GM21526 (cell line): ENCODE measurements at regions not wholly inside any gene's neighbourhood (a gene's known extent, or its start where the extent isn't known, plus 50 kb on each side); places are given as distances from the start of the nearest gene placed in this dataset.
"Not testable (repeated sequence)": the region's sequence is repeated elsewhere in the genome, so short reads cannot be mapped to it uniquely, and the experiment has no call there.

ENCODE experiments used
- ATAC-seq: cut with Tn5 transposase; IDR thresholded peaks from one replicate; pipeline ENCODE4 v1.9.1; 2021; ENCODE audit warnings: moderate library complexity; ENCODE audit not compliant: unreplicated experiment, low FRiP score

DNA sequence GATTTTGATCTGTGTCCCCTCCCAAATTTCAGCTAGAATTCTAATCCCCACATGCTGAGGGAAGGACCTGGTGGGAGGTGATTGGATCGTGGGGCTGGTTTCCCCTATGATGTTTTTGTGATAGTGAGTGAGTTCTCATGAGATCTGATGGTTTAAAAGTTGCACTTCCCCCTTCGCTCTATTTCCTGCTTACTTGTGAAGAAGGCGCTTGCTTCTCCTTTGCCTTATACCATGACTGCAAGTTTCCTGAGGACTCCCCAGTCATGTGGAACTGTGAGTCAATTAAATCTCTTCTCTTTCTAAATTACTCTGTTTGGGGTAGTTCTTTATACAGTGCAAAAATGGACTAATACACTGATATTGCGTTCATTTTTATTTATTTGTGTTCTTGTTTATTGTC is 636.8 kb upstream of the LINC00305 start:
- ATAC-seq, result no peak

DNA sequence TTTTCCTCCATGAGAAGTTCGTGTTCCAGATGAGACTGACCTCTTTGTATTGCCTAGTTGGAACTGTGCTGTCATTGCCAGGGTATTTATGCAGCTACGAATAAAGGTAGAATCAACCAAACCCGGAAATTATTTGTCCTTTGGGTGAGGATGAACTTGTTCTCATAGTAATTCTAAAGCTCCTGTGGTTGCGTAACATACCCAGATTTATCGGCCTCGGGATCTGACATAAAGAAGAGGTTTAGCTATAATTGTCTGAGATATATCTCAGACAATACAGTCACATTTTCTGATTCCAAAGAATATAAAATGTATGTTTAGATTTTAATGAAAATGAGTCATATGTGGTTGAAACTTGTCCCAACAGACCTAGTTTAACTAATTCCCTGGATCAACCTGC is 628.7 kb upstream of the LINC00305 start:
- no peak for ATAC-seq

DNA sequence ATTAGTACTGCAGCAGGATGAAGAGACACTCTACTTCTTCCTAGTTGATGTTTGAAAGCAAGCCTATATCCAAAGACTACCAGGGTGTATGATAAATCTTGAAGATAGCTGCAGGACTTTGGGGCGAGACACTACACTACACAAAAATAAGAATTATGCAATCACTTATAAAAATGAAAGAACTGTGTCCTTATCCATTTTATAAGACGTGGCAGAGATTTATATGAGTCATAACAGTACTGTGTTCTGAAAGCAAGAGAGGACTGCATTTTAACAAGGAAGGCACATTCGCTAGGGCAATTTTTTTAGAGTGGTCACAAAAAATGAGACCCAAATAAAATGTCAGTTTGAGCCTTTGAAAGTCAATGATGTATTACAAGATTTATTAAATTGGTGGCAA is 617.0 kb upstream of the LINC00305 start:
- no peak for ATAC-seq

DNA sequence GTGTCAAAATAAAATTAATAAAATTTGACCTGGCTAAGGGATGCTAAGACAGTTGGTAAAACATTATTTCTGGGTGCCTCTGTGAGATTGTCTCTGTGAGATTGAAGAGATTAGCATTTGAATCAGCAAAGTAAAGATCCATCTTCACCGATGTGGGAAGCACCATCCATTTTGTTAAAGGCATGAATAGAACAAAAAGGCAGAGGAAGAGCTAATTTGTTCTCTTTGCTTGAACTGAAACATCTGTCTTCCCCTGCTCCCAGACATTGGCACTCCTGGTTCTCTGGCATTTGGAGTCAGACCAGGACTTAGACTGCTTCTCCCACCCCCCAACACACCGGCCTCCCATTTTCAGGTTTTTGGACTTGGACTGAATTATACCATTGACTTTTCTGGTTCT is 603.8 kb upstream of the LINC00305 start:
- ATAC-seq, result no peak

DNA sequence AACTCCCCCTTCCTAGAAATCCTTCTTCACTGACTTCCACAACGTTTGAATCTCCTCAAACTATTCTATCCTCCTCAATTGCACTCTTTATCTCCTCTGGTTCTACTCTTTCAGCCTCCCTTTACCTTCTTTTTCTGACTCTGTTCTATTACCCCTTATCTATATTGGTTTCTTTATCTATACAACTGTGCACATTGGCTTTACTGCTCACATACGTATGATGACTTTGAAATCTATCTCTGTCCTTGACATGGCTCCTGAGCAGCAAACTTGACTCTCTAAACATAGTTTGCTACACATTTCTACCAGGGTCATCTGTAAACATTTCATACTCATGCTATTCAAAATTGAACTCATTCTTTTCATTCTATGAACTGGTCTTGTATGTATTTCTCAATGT is 601.0 kb upstream of the LINC00305 start:
- no peak for ATAC-seq

DNA sequence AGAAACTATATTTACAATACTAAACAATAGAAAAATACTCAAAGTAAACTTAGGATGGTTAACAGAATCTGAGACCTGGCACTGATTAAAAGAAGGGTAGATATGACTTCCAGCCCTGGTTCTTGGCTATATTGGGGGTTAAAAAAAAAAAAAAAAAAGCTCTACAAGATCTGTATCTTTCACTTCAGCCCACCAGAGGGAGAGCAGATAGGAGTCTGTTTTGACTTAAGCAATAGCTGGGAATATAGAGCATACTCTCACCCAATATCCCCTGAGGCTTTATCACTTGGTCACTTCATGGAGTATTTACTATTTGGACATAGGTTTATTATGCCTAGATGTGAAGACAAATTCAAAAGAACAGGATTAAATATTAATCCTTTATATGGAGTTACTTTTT is 598.9 kb upstream of the LINC00305 start:
- no peak for ATAC-seq

DNA sequence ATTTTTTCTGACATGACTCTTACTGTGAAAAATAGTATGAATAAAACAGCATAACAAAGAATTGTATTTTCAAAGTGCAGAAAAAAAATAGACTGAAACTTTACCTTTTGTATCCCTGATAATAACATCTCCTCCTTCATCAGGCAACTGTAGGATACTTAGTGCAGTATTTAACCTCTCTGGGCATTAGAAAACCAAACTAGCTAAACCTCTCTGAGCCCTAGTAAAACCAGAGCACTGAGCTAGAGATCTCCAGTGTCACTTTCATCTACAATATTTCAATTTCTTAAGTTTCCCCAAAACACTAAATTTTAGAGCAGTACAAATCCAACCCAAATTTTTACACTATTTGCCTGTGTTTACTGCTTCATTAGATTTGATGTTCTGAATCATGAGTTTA is 594.0 kb upstream of the LINC00305 start:
- no peak for ATAC-seq

DNA sequence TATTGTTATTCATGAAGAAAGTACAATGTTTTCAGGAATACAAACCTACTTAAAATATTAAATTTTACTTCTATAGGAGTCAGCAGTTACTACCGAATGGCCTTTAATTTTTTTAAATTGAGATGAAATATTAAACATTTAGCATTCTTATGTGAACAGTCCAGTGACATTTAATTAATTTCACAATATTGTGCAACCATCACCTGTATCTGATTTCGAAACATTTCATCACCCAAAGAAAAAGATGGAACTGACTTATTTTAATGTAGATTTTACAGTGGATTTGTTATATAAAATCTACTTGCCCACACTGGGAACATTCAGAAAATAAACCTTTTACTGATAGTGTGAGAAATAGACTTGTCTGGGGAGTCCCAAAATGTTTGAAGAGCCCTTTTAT is 585.2 kb upstream of the LINC00305 start:
- ATAC-seq, result no peak

DNA sequence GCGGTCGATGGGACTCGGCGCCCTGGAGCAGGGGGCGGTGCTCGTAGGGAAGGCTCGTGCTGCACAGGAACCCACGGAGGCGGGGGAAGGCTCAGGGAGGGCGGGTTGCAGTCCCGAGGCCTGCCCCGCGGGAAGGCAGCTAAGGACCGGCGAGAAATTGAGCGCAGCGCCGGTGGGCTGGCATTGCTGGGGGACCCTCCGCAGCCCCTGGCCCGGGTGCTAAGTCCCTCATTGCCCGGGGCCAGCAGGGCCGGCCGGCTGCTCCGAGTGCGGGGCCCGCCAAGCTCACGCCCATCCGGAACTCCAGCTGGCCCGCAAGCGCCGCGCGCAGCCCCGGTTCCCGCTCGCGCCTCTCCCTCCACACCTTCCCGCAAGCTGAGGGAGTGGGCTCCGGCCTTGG is 576.8 kb upstream of the LINC00305 start:
- not testable (repeated sequence) for ATAC-seq

DNA sequence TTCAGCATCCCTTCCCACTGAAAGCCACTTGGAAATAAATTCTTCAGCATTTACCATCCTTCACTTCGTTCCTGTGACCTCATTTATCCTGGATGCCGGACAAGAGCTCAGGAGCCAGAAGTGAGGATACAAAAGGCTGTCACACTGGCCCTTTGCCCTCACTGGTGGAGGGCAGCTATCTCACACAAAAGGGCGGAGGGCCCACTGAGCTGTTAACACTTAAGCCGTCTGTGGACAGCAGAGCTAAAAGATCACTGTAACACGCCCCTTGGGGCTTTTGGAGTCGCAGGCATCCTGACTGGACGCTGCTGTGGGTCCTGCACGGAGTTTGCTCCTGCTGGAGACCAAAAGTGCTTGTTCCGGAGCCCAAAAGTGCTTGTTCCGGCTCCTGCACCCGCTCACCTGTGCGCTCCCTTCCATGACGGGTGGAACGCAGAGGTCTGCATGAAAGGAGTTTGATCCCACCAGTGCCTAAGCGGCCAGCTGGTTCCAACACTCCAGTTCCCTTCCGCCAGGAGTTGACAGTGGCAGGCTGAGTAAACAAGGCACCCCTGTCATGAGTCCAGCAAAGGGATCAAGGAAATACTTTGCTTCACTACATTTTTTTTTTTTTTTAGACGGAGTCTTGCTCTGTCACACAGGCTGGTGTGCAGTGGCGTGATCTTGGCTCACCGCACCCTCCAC is 572.0 kb upstream of the LINC00305 start:
- no peak for ATAC-seq

DNA sequence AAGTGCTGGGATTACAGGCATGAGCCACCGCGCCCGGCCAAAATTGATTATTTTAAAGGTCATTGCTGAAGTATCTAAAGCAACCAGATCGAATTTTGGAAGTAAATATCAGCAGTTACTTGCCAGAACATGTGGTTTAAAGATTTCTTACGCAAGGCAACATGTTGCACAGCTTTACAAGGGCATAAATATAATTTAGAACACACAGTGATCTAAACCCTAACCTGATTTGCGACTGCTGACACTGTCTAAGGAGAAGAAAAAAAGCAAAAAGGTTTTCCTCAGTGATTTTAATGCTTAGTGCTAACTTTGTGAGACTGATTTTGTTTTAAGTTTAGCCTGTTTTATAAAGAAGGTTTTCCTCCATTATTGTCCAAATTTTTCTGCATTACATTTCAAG is 569.9 kb upstream of the LINC00305 start:
- ATAC-seq, result no peak

DNA sequence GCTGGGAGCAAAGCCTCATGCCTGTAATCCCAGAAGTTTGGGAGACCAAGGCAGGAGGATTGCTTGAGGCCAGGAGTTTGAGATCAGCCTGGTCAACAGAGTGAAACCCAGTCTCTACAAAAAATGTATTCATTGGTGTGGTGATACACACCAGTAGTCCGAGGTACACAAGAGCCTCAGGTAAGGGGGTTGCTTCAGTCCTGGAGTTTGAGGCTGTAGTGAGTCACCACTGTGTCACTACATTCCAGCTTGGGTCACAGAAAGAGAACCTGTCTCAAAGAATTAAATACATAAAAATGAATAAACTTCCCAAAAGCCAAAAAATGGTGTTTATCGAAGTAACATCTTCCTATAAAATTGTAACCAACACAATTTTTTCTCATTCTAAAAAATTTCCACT is 568.1 kb upstream of the LINC00305 start:
- ATAC-seq, result no peak

DNA sequence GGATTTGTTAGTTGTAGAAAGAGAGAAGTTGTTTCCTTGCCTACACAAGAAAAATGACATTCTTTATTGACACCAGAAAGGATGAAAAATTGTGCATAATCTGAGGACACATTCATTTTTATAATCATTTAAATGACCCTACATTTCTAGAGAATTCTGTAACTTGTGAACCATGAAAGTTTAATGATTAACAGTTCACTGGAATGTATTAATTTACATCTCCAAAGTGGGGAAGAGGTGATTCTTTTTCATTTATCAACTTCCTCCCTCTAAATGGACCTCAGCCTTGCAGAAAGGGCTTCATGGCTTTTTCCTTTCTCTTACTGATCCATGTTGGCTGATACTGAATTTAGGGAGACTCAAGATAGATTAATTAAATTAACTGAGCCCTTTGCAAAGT is 565.2 kb upstream of the LINC00305 start:
- ATAC-seq, result no peak

DNA sequence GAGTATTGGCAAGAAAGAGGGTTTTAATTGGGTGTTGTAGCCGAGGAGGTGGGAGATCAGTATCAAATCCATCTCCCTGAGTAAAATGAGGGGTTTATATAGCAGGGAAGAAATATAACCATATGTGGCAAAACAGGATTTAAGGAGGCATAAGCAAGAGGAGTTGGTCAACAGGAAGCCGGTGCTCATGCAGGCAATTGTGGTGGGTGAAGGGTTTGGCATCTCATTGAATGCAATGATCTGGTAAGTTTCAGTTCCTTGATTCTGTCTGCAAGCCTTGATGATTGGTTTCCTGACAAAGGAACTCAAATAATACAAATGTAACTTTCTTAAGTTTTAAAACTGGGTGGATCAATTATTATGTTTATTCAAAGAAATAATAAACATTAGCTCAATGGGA is 564.4 kb upstream of the LINC00305 start:
- ATAC-seq, result peak; percentile 74

DNA sequence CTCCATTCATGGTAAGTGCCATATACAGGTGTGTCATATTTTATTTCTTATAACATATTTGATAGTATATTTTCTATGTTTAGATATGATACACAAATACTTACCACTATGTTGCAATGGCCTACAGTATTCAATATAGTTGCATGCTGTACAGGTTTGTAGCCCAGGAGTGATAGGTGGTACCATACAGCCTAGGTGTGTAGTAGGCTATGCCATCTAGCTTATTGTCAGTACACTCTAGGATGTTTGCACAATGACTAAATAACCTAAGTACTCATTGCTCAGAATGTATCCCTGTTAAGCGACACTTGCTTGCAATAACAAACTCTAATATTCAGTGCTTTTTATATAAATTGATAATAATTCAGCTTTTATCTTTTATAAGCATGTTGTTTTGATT is 563.1 kb upstream of the LINC00305 start:
- ATAC-seq, result no peak

DNA sequence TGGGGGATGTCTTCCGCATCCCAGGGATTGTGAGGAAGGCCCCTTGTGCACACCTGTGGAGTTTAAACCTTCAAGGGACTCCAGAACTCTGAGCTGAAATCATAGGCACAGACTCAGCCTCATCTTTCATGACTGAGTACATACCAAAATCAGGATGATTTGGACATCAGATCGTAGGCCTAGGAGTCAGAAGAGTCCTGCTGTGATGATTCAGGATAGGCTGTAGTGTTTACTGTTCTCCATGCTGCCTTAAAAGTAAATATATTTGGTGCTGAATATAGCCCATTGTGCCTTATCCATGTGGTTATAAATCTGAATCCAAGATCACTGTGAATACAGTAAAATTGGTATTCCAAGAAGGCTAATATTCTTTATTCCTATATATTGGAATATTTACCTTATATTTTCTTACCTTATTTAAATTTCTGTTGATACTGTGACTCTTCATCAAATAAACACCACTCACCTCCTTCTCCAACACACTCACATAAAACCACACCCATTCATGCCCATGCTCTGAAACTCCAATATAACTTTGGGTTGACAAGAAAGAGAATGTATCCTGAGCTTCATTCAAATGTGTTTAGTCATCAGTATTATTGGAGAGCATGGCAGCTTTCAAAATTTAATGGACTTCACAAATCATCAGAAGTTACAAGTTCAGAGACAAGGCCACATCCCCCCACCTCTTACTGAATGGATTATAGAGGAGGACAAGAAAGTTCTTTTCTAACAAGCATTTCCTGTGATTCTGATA is 561.4 kb upstream of the LINC00305 start:
- no peak for ATAC-seq

DNA sequence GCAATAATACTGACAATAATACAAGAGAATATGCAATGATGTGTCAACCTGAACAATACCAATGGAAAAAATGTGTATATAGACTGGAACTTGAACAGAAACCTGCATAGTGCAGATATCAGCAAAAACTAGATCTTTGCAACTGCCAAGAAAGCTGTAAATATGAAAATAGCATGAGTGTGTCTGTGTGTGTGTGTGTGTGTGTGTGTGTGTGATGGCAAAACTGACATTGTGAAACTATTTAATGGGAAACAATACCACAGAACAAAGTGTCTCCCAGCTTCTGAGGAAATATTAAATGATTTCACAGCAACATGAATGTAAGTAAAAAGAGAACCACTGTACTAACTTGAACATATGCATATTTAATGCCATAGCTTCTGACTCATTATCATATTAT is 558.2 kb upstream of the LINC00305 start:
- no peak for ATAC-seq

DNA sequence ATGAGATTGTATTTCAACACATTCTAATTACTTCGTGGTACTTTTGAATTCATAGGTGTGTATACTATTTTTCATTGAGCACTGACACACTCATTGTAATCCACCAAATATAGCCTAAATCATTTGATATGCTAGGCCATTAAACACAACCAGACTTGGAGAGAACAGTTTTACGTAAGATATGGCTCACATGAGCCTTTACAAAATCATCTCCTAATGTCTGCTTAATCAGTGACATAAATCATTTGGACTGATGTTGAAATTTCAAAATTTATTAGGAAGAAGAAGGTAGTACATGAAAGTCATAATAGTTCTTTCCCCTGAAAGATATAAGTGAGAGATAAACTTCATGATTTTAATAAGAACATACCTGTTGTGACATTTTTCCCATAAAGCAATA is 550.2 kb upstream of the LINC00305 start:
- no peak for ATAC-seq

DNA sequence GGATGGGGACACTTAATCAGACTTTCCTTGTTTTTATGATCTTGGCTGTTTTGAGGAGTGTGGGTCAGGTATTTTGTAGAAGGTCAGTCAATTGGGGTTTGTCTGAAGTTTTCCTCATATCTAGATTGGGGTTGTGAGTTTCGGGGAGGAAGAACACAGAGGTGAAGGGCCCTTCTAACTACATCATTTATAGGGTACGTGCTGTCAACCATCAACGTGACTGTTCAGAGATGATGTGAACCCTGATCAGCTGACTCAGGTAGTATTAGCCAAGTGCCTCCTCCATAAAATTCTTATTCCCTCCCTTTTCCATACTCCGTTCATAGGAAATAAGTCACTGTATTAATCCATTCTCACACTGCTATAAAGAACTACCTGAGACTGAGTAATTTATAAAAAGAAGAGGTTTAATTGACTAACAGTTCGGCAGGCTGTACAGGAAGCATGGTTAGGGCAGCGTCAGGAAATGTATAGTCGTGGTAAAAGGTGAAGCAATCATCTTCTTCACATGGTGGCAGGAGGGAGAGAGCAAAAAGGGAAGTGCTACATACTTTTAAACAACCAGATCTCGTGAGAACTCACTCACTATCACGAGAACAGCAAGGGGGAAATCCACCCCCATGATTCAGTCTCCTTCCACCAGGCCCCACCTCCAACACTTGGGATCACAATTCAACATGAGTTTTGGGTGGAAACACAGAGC is 547.1 kb upstream of the LINC00305 start:
- ATAC-seq, result no peak

DNA sequence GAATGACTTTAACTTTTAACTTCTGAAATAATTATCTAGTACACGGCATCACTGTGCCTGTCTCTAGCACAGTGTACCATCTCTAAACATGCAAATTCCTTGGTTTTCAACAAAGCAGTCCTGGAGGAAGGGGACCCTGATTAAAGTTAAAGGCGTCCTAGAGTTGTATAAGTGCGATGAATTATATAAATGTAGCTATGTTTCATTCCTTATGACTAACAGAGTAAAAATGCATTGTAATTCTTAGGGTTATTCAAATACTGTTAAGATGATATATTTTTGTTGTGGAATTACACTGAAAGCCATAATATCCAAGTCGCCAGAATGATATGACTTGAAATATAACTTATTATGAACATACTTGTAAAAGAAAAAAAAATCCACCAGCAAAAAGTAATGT is 544.9 kb upstream of the LINC00305 start:
- ATAC-seq, result no peak

DNA sequence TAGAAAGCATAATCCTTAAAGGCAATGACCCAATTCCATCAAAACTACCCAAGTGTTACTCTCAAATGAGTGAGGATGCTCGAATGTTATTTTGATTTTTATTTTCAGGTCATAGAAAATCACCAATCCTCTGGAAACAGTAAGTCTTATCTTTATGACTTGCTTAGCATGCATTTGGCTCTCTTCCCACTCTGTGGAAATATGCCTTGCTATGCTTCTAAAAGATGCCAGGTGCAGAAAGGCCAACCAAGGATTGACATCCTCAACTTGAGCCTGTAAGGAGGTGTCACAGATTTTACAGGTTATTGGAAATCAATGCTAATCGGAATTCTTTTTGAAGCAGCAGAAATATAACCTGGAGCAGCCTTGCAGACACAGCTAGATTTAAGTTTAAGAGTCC is 543.9 kb upstream of the LINC00305 start:
- ATAC-seq, result no peak

DNA sequence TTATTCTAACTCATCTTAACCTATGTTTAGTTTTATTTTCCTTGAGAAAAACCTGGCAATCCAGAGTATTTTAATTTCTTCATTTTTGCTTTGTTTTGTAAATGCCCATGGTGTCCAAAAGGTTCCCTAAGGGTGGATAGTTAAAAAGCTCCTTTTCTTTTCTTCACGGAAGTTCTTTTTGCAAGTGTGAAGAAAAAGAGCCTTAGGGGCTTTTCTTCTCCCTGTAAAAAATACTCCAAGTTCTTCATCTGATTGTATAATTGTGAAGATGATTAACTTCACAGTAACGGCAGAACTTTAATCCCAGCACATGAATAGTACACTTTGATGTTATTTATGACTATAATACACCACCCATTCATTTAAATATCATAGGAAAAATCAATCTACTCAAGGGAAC is 530.2 kb upstream of the LINC00305 start:
- no peak for ATAC-seq
